Endothelial cell of umbilical vein (primary cell): ENCODE measurements at regions not wholly inside any gene's neighbourhood (a gene's known extent, or its start where the extent isn't known, plus 50 kb on each side); places are given as distances from the start of the nearest gene placed in this dataset.

ENCODE experiments used
- BruUV-seq: library from RNA; stranded (reverse); fragments of 400-500 nt; replicated peaks from 2 replicates; lab custom pipeline; 2021; lab: Mats Ljungman, UMichigan
- CTCF ChIA-PET: fragments of 300-600, 350-600 bp; sonication (Branson Sonifier 250); formaldehyde crosslinking; loops from one replicate; lab custom pipeline; 2021; ENCODE audit warnings: antibody characterized with exemption, inconsistent platforms; lab: Charles Lee
- POLR2A ChIA-PET: fragments of 300-600, 350-600 bp; sonication (Branson Sonifier 250); formaldehyde crosslinking; loops from one replicate; lab custom pipeline; 2021; ENCODE audit warnings: antibody characterized with exemption, inconsistent platforms; lab: Charles Lee
- DNase-seq: peaks from one replicate; pipeline ENCODE4 v3.0.0-alpha.2; 2011; ENCODE audit warnings: low read depth, low spot score
- FAIRE-seq: peaks from 2 replicates; lab custom pipeline; 2011; peaks lifted over from hg19 to GRCh38; lab: Jason Lieb, UNC
- H2AFZ ChIP-seq: 2 replicates; pipeline ENCODE4 v1.6.0; 2012; ENCODE audit warnings: low read depth, low read length, control low read depth, inconsistent platforms
- H3K27ac ChIP-seq: 2 replicates; pipeline ENCODE4 v1.5.1; 2011; ENCODE audit warnings: low read depth, mild to moderate bottlenecking, control low read depth, low read length, moderate library complexity; ENCODE audit not compliant: insufficient read depth
- H3K27me3 ChIP-seq, 2 experiments: 2 replicates each; pipeline versions ENCODE4 v1.6.0 to v1.6.1; 2011; ENCODE audit warnings: low read length in 2 of 2, mixed read lengths in 1 of 2; ENCODE audit not compliant: control insufficient read depth in 2 of 2, insufficient read depth in 2 of 2
- H3K36me3 ChIP-seq, 2 experiments: 2 replicates in 1 of 2; 3 replicates in 1 of 2; pipeline ENCODE4 v1.5.1; 2011; ENCODE audit warnings: low read length in 2 of 2, mild to moderate bottlenecking in 1 of 2, moderate library complexity in 1 of 2; ENCODE audit not compliant: control insufficient read depth in 2 of 2, insufficient read depth in 2 of 2; ENCODE audit errors: extremely low read depth in 1 of 2
- H3K4me1 ChIP-seq: 3 replicates; pipeline ENCODE4 v1.5.1; 2011; ENCODE audit warnings: mild to moderate bottlenecking, low read length; ENCODE audit not compliant: control insufficient read depth, insufficient read depth; ENCODE audit errors: extremely low read depth
- H3K4me2 ChIP-seq: 2 replicates; pipeline ENCODE4 v1.6.1; 2011; ENCODE audit warnings: low read length, control low read depth, mixed read lengths; ENCODE audit not compliant: insufficient read depth
- H3K4me3 ChIP-seq, 3 experiments: fragments of 200-600 bp in 1 of 3; sonication (generic), shearing (Covaris generic) in 1 of 3; replicated peaks in 1 of 3; 2 replicates each; pipeline ENCODE4 v1.5.1; 2011 to 2016; ENCODE audit warnings: control low read depth in 3 of 3, low read length in 3 of 3, mild to moderate bottlenecking in 2 of 3, inconsistent platforms in 1 of 3, low read depth in 1 of 3, moderate library complexity in 1 of 3; ENCODE audit not compliant: insufficient read depth in 1 of 3
- H3K79me2 ChIP-seq: 2 replicates; pipeline ENCODE4 v1.6.0; 2012; ENCODE audit warnings: low read length, inconsistent platforms; ENCODE audit not compliant: control insufficient read depth, insufficient read depth
- H3K9ac ChIP-seq: replicated peaks from 2 replicates; pipeline ENCODE3; 2011; ENCODE audit warnings: low read length, control low read depth; ENCODE audit not compliant: insufficient read depth; ENCODE audit errors: extremely low read depth
- H3K9me1 ChIP-seq: replicated peaks from 3 replicates; pipeline ENCODE4 v1.6.0; 2011; ENCODE audit warnings: mild to moderate bottlenecking, low read length; ENCODE audit not compliant: control insufficient read depth, insufficient read depth; ENCODE audit errors: extremely low read depth
- H3K9me3 ChIP-seq: replicated peaks from 2 replicates; pipeline ENCODE4 v1.5.1; 2012; ENCODE audit warnings: low read length, inconsistent platforms; ENCODE audit not compliant: control insufficient read depth, insufficient read depth
- H4K20me1 ChIP-seq: replicated peaks from 2 replicates; pipeline ENCODE3; 2011; ENCODE audit warnings: mild to moderate bottlenecking, low read length; ENCODE audit not compliant: control insufficient read depth, insufficient read depth; ENCODE audit errors: extremely low read depth
- EZH2 ChIP-seq: IDR thresholded peaks from 2 replicates; pipeline ENCODE4 v1.6.1; 2012; ENCODE audit warnings: borderline replicate concordance, low read depth, mild to moderate bottlenecking, moderate library complexity, low read length, inconsistent platforms; ENCODE audit not compliant: severe bottlenecking
- FOS ChIP-seq: IDR thresholded peaks from 2 replicates; pipeline ENCODE4 v1.6.1; 2011; ENCODE audit warnings: mild to moderate bottlenecking, low read length, moderate library complexity, borderline replicate concordance; ENCODE audit not compliant: insufficient read depth
- GATA2 ChIP-seq: IDR thresholded peaks from 2 replicates; pipeline ENCODE4 v1.7.0; 2011; ENCODE audit warnings: low read depth, mild to moderate bottlenecking, moderate library complexity, mixed read lengths, low read length; ENCODE audit not compliant: insufficient read length, insufficient read depth
- JUN ChIP-seq: IDR thresholded peaks from 2 replicates; pipeline ENCODE4 v1.6.1; 2011; ENCODE audit warnings: borderline replicate concordance, low read depth; ENCODE audit not compliant: insufficient read length, insufficient read depth
- MYC ChIP-seq: IDR thresholded peaks from one replicate; pipeline ENCODE4 v1.6.1; 2011; ENCODE audit warnings: mild to moderate bottlenecking, low read depth, low read length
- POLR2A ChIP-seq: IDR thresholded peaks from 2 replicates; pipeline ENCODE4 v1.6.1; 2012; ENCODE audit warnings: low read depth, mild to moderate bottlenecking, control low read depth, low read length
- POLR2AphosphoS5 ChIP-seq: IDR thresholded peaks from 2 replicates; pipeline ENCODE4 v1.6.1; 2012; ENCODE audit warnings: low read depth, mild to moderate bottlenecking, control low read depth, low read length, moderate library complexity; ENCODE audit not compliant: insufficient read depth
- dilution Hi-C: fragments of 300-500 bp; cut with MboI; formaldehyde crosslinking; loops from one replicate; pipeline ENCODE4 v1.15.0; 2019; ENCODE audit warnings: low sequenced_read_pairs; ENCODE audit not compliant: extremely low pct_ligation_motif_present
- intact Hi-C: fragments of 100-400 bp; cut with micrococcal nuclease; formaldehyde crosslinking; loops from one replicate; pipeline ENCODE4 v1.10.0; 2022
- TF ChIP-seq, protein P1 (sequence below): IDR thresholded peaks from 2 replicates; pipeline ENCODE4 v1.6.1; 2011; ENCODE audit not compliant: insufficient read depth, insufficient read length
- TF ChIP-seq, protein P2 (sequence below), 2 donors: IDR thresholded peaks; 1 replicate in 1 of 2; 2 replicates in 1 of 2; pipeline ENCODE4 v1.5.1; 2011; ENCODE audit warnings: low read length in 2 of 2, mild to moderate bottlenecking in 2 of 2, moderate library complexity in 2 of 2, control low read depth in 1 of 2, inconsistent platforms in 1 of 2, low read depth in 1 of 2; ENCODE audit not compliant: insufficient read depth in 1 of 2; ENCODE audit errors: extremely low read depth in 1 of 2

DNA sequence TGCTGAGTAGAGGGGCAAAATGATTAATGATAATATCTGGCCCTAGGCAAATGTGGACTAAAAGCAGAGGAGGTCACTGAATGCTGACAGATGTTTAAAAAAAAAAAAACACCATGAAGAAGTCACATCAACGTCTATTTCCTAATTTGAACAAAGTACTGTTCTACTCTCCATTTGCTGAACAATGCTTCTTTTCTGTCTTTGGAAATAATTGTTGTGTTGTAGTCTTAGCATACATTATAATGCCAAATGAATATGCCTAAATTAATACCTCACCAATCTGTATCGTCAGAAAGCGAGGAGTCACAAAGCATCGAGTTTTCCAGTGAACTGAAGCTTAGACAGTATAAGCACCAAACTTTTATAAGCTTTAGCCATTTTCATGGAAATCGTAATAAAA is 140.9 kb upstream of the JADE1 start:
- Histone ChIP-seq H3K4me1 (no peaks in the 10 kb centered on the region), H2AFZ (no peak overlapping the region), H3K9me1 (no peaks in the 10 kb centered on the region), H4K20me1 (no peaks in the 10 kb centered on the region), H3K27me3 (no peaks in the 10 kb centered on the region), H3K4me2 (no peak overlapping the region), H3K4me3 (no peak overlapping the region), H3K9me3 (no peaks in the 10 kb centered on the region), H3K36me3 (no peaks in the 10 kb centered on the region), H3K27ac (no peak overlapping the region), H3K9ac (no peak overlapping the region), H3K79me2 (no peaks in the 10 kb centered on the region)
- ChIA-PET CTCF (interaction anchor here (0.7 kb wide), 1 partner anchor 43 kb away, joined by 3 read pairs; no protein-coding TSS in a partner anchor), POLR2A (no interaction called here)
- TF ChIP-seq, protein P1, sequence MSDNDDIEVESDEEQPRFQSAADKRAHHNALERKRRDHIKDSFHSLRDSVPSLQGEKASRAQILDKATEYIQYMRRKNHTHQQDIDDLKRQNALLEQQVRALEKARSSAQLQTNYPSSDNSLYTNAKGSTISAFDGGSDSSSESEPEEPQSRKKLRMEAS, result no peak
- TF ChIP-seq FOS (no peak), POLR2AphosphoS5 (no peak), EZH2 (no peak), GATA2 (no peak), MYC (no peak), POLR2A (no peak), JUN (no peak)
- TF ChIP-seq, protein P2, sequence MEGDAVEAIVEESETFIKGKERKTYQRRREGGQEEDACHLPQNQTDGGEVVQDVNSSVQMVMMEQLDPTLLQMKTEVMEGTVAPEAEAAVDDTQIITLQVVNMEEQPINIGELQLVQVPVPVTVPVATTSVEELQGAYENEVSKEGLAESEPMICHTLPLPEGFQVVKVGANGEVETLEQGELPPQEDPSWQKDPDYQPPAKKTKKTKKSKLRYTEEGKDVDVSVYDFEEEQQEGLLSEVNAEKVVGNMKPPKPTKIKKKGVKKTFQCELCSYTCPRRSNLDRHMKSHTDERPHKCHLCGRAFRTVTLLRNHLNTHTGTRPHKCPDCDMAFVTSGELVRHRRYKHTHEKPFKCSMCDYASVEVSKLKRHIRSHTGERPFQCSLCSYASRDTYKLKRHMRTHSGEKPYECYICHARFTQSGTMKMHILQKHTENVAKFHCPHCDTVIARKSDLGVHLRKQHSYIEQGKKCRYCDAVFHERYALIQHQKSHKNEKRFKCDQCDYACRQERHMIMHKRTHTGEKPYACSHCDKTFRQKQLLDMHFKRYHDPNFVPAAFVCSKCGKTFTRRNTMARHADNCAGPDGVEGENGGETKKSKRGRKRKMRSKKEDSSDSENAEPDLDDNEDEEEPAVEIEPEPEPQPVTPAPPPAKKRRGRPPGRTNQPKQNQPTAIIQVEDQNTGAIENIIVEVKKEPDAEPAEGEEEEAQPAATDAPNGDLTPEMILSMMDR (IDR thresholded peaks at IDR 0.05; ENCODE audit: extremely low read depth in 1 of 2, insufficient read depth in 1 of 2, low read depth in 1 of 2, low read length in 2 of 2), result no peak
- no peak for FAIRE-seq
- DNase-seq, result no peak
- dilution Hi-C loops, result no loop called here
- intact Hi-C loops, result no loop called here
- no TSS peak for BruUV-seq
